Kasumi-1 (cell line): ENCODE measurements at regions not wholly inside any gene's neighbourhood (a gene's known extent, or its start where the extent isn't known, plus 50 kb on each side); places are given as distances from the start of the nearest gene placed in this dataset.

Experiments used
- DNase-seq, 2 experiments: peaks; one replicate each; lab custom pipeline; 2025; lab: John Stamatoyannopoulos, UW

GRCh38 chr2:41400088-41400665, 647.6 kb upstream of the PKDCC start:
- peak; percentile 45 to 62 for DNase-seq

- no peak for DNase-seq
These were observed 642.4 kb upstream of the PKDCC start for GRCh38 chr2:41405441-41405840.

DNA sequence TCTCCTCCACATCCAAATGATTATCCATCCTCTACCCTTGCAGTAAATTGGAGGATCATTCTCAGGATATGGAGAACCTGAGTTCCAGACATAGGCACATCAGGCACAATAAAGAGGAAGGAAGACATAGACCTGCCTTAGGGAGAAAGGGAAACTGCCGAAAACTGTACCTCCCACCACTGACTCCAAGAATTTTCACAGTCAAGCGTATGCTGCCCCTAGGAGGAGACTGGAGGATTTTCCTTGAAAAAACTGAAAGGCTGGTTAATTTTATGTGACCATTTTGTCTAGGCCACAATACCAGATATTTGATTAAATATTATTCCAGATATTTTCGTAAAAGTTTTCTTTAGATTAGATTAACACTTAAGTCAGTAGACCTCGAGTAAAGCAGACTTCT, 638.5 kb upstream of the PKDCC start:
- DNase-seq, result no peak

- DNase-seq, result no peak
These were observed 637.8 kb upstream of the PKDCC start for GRCh38 chr2:41410011-41410410.

GRCh38 chr2:41413813-41414485, 633.9 kb upstream of the PKDCC start:
- no peak for DNase-seq

- DNase-seq, result peak; percentile 80 to 88
These were observed 633.2 kb upstream of the PKDCC start for GRCh38 chr2:41414486-41415230.

GRCh38 chr2:41417511-41417910, 630.3 kb upstream of the PKDCC start:
- no peak for DNase-seq

- peak; percentile 1 to 4 for DNase-seq
These were observed 627.6 kb upstream of the PKDCC start for GRCh38 chr2:41420219-41420618.

DNA sequence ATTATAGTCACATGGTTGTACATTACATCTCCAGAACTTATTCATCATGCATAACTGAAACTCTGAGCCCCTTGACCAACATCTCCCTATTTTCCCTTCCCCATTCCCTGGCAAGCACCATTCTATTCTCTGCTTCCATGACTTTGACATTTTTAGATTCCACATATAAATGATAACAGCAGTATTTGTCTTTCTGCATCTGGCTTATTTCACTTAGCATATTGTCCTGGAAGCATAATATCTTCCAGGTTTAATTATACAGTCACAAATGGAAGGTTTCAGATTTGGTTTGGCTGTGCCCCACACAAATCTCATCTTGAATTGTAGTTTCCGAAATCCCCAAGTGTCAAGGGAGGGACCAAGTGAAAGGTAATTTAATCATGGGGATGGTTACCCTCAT, 626.9 kb upstream of the PKDCC start:
- no peak for DNase-seq

DNA sequence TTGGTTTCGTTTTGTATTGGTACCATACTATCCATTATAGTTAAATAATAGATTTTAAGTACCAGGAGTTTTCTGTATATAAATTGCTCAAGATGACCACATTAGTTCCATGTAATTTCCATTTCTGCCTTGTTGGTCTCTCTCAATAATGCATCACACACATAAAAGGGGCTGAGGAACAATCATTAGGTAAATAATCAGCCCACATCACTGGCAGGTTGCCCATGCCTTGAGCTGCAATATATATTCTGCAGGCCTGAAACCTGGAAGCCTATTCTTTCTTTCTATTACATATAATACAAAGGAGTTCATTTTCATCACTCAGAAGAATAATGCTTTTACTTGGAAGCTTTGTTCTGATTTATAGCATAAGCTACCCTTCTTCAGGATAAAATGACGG, 616.1 kb upstream of the PKDCC start:
- DNase-seq, result no peak

DNA sequence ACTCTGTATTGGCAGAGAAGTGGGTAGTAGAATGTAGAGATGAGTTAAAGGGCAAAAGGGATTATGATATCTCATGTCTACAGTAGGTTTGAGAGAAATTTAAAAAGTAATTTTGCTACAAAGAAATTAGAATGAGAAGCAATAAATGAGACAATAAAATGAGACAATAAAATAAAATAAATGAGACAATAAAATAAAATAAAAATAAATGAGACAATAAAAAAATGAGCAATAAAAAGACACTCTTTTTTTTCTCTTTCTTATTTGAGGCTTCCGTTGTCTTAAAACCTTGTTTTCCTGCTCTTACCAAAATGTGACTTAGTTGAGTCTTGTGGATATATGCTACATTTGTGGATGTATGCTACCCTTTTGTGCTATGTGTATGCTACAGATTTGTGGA, 615.4 kb upstream of the PKDCC start:
- no peak for DNase-seq

DNA sequence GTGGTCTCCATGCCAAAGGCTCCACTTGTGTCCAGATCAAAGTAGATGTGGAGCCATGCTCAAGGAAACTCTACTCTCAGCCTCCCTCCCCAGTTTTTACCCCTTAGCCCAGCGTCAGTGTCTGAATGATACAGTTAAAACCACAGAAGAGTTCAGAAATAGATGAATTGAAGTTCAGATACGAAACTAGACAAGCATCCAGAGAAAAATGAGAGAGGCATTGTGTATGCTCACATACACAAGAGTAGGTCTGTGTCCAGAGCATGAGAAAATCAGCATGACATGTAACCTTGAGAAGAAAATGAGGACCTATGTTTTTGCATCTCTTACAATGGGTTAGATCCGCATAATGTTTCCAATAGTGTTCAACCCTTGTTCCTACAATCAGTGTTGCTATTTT, 612.8 kb upstream of the PKDCC start:
- no peak for DNase-seq

DNA sequence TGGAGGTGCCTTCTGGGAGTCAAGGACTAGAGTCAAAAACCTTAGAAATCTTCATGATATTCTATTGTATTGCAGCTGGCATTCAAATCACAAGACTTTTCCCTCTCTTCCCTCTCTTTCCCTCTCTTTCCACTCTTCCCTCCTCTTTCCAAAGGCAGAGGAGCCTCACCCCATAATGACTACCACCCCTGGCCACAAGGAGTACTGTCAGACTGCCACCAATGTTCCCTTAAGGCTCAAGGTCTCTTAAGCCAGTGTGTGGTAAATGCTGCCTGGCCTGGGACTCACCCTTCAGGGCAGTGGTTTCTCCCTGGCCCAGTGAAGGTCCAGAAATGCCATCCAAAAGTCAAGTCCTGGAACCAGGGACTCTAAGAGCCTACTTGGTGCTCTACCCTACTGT, 605.9 kb upstream of the PKDCC start:
- DNase-seq, result no peak

DNA sequence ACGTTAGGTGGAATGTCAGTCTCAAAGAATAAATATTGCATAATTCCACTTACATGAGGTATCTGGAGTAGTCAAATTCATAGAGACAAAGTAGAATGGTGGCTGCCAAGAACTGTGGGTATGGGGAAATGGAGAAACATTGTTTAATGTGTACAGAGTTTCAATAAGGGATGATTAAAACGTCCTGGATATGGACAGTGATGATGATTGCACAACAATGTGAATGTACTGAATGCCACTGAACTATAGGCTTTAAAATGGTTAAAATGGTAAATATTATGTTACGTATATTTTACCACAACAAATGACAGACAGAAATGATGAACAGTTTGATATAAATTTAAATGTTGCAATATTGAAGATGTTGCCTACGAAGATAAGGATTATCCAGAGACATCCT, 602.0 kb upstream of the PKDCC start:
- no peak for DNase-seq

GRCh38 chr2:41446266-41446665, 601.6 kb upstream of the PKDCC start:
- DNase-seq, result no peak

DNA sequence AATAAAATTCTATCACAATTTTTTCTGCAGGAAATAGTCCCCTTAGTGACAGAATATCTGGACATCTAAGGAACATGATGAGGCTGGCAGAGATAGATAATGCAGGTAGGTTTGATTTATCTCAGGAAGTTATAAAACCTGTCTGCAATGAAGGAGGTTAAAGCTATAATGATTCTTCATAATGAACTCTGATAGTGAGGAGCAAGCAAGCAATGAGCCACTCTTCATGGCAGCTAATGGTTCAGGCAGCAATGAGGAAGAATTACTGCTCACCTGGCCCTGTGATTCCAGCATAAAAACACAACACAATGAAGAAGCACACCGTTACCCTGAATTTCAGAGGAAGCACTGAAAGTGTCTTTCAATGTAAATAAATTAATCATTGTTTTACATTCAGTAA, 599.6 kb upstream of the PKDCC start:
- no peak for DNase-seq

DNA sequence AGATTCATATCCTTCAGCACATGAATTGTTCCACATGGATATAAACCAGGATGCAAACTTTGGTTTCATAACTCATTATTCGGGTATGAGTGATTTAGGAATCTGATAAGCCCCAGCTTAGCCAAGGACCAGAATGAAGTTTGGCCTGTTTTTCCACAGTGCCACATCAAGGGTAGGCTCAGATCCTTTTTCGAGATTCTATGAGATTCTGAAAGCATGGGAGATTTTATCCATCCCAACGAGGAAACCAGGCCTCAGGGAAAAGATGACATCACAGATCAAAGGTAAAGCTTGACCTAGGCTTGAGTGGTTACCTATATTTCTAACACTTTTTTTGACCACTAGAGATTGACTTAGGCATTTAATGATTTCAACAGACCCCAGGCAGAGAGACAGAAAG, 590.8 kb upstream of the PKDCC start:
- DNase-seq, result no peak

- DNase-seq, result no peak
These were observed 587.2 kb upstream of the PKDCC start for GRCh38 chr2:41460661-41461060.

- no peak for DNase-seq
These were observed 583.4 kb upstream of the PKDCC start for GRCh38 chr2:41464395-41464794.

DNA sequence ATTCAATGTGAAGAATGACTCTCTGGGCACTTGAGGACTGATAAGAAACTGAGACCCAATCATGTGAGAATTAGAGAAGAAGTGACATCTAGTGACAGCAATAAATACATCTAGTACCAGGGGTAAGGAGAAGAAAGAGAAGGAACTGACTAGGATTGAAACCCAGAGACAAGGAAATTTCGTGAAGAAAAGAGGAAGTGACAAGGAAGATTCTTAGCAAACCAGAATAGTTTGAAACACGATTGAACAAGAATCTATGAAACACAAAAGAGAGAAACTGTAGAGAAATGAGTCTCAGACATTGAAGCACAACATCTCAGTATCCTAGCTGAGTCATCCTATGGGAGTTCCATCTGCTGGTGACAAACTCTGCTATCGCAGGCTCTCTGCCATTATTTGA, 571.9 kb upstream of the PKDCC start:
- peak; percentile 55 to 62 for DNase-seq

- DNase-seq, result no peak
These were observed 565.2 kb upstream of the PKDCC start for GRCh38 chr2:41482659-41483058.

DNA sequence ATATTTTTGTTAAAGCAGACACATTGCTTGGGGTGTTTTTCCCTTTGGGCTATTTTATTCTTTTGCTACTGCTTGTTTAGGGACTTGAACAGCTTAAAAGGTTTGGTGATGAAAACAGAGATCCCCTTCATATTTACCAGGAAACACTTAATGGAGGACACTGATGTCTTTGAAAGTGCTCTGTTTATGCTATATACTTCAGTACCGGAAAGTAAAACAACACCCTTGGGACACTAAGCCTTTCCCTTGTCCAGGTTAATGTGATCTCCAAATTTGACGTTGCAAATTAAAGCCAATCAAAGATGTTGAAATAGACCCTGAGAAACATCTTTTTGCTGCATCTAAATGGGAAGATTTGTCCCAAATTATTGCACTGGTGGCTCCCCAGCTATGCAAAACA, 564.6 kb upstream of the PKDCC start:
- DNase-seq, result no peak
